Psoas muscle (tissue), 7 donors: ENCODE measurements at regions not wholly inside any gene's neighbourhood (a gene's known extent, or its start where the extent isn't known, plus 50 kb on each side); places are given as distances from the start of the nearest gene placed in this dataset.

Experiments
- ATAC-seq, 4 donors: fragments of 200-7000 bp; cut with Tn5 transposase; one replicate each; pipeline ENCODE4 v1.9.1; 2020; ENCODE audit warnings: moderate library complexity in 3 of 4, mild to moderate bottlenecking in 2 of 4
- DNase-seq, 2 donors: peaks; one replicate each; pipeline ENCODE4 v3.0.0-alpha.2; 2020
- H3K27ac ChIP-seq: fragments of 200-600 bp; one replicate; pipeline ENCODE4 v1.8.0; 2022
- H3K27me3 ChIP-seq, 3 donors: fragments of 200-600 bp in 1 of 3; one replicate each; pipeline versions ENCODE4 v1.6.1 to v1.8.0; 2013 to 2022; ENCODE audit warnings: low read length in 2 of 3, mild to moderate bottlenecking in 2 of 3, moderate library complexity in 1 of 3; ENCODE audit not compliant: insufficient read depth in 3 of 3
- H3K36me3 ChIP-seq, 2 donors: fragments of 200-600 bp in 1 of 2; one replicate each; pipeline versions ENCODE4 v1.6.1 to v1.8.0; 2013 to 2022; ENCODE audit warnings: low read depth in 1 of 2, mild to moderate bottlenecking in 1 of 2, moderate library complexity in 1 of 2; ENCODE audit not compliant: insufficient read depth in 1 of 2
- H3K4me1 ChIP-seq: fragments of 200-600 bp; one replicate; pipeline ENCODE4 v1.8.0; 2022
- H3K4me3 ChIP-seq: fragments of 200-600 bp; one replicate; pipeline ENCODE4 v1.8.0; 2022; ENCODE audit warnings: mild to moderate bottlenecking
- H3K9me3 ChIP-seq: fragments of 200-600 bp; one replicate; pipeline ENCODE4 v1.8.0; 2022
- WGBS, 3 donors: extraction: QIAGEN DNeasy Blood & Tissue Kit; methylation state at CpG; one replicate each; pipeline versions ENCODE4 v1.1.6 to v1.1.7; 2013; 5-methylcytosine and 5-hydroxymethylcytosine counted together
- intact Hi-C, 2 donors: fragments of 100-400 bp; cut with DNase I; formaldehyde crosslinking; loops; one replicate each; pipeline versions ENCODE4 v1.11.0 to v1.14.2; 2022
- TF ChIP-seq, protein P1 (sequence below): fragments of 200-600 bp; IDR thresholded peaks from one replicate; pipeline ENCODE4 v1.8.0; 2022; ENCODE audit warnings: antibody characterized with exemption
- donor health status: healthy with polysubstance abuse.
- donor health status: DM: no; HTN: no; CAD: no; lungs with moderate emphysema.
- donor health status: Bipolar disorder and iron deficiency.
- donor health status: healthy.
- donor health status: DM: yes; HTN: yes; CAD: no.
- donor health status: DM: no; HTN: no; CAD: no.
- donor health status: DM: yes; HTN: yes; CAD: no.

DNA sequence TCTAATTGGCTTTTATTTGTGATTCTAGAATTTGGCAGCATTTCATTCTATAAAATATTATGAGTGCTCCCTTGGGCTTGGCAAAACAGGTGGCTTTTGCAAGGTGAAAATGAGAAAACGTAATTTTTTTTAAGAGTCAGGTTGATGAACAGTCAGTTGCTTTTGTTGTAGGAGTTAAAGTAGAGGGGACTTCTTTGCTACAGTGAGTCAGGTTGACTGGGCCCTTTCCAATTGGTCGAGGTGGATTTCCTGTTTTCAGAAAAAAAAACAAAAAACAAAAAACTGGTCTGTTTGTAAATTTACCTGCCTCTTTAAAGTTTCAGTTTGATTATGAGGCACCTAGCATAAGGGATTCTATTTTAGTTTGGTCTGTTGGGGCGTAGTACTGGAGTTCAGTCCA lies 1469.4 kb upstream of the GBE1 start:
- no peak for ATAC-seq
- intact Hi-C loops = no loop called here
- WGBS, 3 donors = 59 to 68% (median 67%) methylated on average over 3 of the region's 3 CpGs

GRCh38 chr3:83230376-83230775 lies 1468.9 kb upstream of the GBE1 start:
- no peak for DNase-seq
- ATAC-seq = no peak
- intact Hi-C loops = no loop called here
- H3K4me3 ChIP-seq = no peak overlapping the region
- WGBS, 3 donors = 30 to 33% (median 32%) methylated on average over 1 of the region's 1 CpG
- no peak overlapping the region for H3K27ac ChIP-seq
- no peaks in the 10 kb centered on the region for H3K36me3 ChIP-seq
- H3K27me3 ChIP-seq = no peaks in the 10 kb centered on the region
- no peaks in the 10 kb centered on the region for H3K4me1 ChIP-seq
- TF ChIP-seq, protein P1, sequence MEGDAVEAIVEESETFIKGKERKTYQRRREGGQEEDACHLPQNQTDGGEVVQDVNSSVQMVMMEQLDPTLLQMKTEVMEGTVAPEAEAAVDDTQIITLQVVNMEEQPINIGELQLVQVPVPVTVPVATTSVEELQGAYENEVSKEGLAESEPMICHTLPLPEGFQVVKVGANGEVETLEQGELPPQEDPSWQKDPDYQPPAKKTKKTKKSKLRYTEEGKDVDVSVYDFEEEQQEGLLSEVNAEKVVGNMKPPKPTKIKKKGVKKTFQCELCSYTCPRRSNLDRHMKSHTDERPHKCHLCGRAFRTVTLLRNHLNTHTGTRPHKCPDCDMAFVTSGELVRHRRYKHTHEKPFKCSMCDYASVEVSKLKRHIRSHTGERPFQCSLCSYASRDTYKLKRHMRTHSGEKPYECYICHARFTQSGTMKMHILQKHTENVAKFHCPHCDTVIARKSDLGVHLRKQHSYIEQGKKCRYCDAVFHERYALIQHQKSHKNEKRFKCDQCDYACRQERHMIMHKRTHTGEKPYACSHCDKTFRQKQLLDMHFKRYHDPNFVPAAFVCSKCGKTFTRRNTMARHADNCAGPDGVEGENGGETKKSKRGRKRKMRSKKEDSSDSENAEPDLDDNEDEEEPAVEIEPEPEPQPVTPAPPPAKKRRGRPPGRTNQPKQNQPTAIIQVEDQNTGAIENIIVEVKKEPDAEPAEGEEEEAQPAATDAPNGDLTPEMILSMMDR = no peak
- H3K9me3 ChIP-seq = no peaks in the 10 kb centered on the region

More for the DNA sequence above, 1469.4 kb upstream of the GBE1 start:
- Histone ChIP-seq H3K36me3 (no peaks in the 10 kb centered on the region), H3K9me3 (no peaks in the 10 kb centered on the region), H3K27ac (no peak overlapping the region), H3K27me3 (no peaks in the 10 kb centered on the region), H3K4me1 (no peaks in the 10 kb centered on the region), H3K4me3 (no peak overlapping the region)
- DNase-seq = no peak
- TF ChIP-seq, protein P1 = no peak

- no peaks in the 10 kb centered on the region for H3K27me3 ChIP-seq
- TF ChIP-seq, protein P1 = no peak
- H3K27ac ChIP-seq = no peak overlapping the region
- ATAC-seq (no peak), DNase-seq (no peak)
- no peaks in the 10 kb centered on the region for H3K36me3 ChIP-seq
- intact Hi-C loops = no loop called here
- H3K4me1 ChIP-seq = no peaks in the 10 kb centered on the region
- WGBS, 3 donors = 91 to 93% (median 93%) methylated on average over 3 of the region's 3 CpGs
- no peak overlapping the region for H3K4me3 ChIP-seq
- no peaks in the 10 kb centered on the region for H3K9me3 ChIP-seq
These were observed 1465.3 kb upstream of the GBE1 start for GRCh38 chr3:83226751-83227150.

GRCh38 chr3:83224101-83224868 lies 1462.8 kb upstream of the GBE1 start:
- H3K9me3 ChIP-seq = no peaks in the 10 kb centered on the region
- H3K27me3 ChIP-seq = no peaks in the 10 kb centered on the region
- H3K27ac ChIP-seq = no peak overlapping the region
- ATAC-seq (no peak), DNase-seq (no peak)
- TF ChIP-seq, protein P1 = no peak
- H3K4me3 ChIP-seq = no peak overlapping the region
- no peaks in the 10 kb centered on the region for H3K36me3 ChIP-seq
- intact Hi-C loops = no loop called here
- H3K4me1 ChIP-seq = no peaks in the 10 kb centered on the region
- 37 to 48% (median 40%) methylated on average over 5 of the region's 5 CpGs for WGBS, 3 donors
